ENCODE measurements at regions not wholly inside any gene's neighbourhood (a gene's known extent, or its start where the extent isn't known, plus 50 kb on each side); places are given as distances from the start of the nearest gene placed in this dataset.

- no peak for TF ChIP-seq NANOG (IDR thresholded peaks at IDR 0.05; ENCODE audit: borderline replicate concordance)
- no peak for TF ChIP-seq EZH2phosphoT487 (IDR thresholded peaks at IDR 0.05; ENCODE audit: unreplicated experiment)
- no peak for TF ChIP-seq ZNF462 (CRISPR knock-in tag; IDR thresholded peaks at IDR 0.05)
- TF ChIP-seq, protein P1, sequence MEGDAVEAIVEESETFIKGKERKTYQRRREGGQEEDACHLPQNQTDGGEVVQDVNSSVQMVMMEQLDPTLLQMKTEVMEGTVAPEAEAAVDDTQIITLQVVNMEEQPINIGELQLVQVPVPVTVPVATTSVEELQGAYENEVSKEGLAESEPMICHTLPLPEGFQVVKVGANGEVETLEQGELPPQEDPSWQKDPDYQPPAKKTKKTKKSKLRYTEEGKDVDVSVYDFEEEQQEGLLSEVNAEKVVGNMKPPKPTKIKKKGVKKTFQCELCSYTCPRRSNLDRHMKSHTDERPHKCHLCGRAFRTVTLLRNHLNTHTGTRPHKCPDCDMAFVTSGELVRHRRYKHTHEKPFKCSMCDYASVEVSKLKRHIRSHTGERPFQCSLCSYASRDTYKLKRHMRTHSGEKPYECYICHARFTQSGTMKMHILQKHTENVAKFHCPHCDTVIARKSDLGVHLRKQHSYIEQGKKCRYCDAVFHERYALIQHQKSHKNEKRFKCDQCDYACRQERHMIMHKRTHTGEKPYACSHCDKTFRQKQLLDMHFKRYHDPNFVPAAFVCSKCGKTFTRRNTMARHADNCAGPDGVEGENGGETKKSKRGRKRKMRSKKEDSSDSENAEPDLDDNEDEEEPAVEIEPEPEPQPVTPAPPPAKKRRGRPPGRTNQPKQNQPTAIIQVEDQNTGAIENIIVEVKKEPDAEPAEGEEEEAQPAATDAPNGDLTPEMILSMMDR (conservative IDR thresholded peaks at IDR 0.05; ENCODE audit: low read depth in 2 of 2): no peak
- TF ChIP-seq CREB1 (CRISPR knock-in tag; IDR thresholded peaks at IDR 0.05; ENCODE audit: low read depth): no peak
- TF ChIP-seq ZNF331 (CRISPR knock-in tag; IDR thresholded peaks at IDR 0.05; ENCODE audit: low read depth): no peak
- TF ChIP-seq EZH2 (IDR thresholded peaks at IDR 0.05; ENCODE audit: low read depth, unreplicated experiment): no peak
- TF ChIP-seq STAT1 (IDR thresholded peaks at IDR 0.05; ENCODE audit: unreplicated experiment): no peak
- no peak for TF ChIP-seq ETS1 (IDR thresholded peaks at IDR 0.05)
- no peak for TF ChIP-seq ZNF114 (CRISPR knock-in tag; IDR thresholded peaks at IDR 0.05)
- no peak for TF ChIP-seq JUNB (IDR thresholded peaks at IDR 0.05; ENCODE audit: unreplicated experiment)
- TF ChIP-seq, protein P2, sequence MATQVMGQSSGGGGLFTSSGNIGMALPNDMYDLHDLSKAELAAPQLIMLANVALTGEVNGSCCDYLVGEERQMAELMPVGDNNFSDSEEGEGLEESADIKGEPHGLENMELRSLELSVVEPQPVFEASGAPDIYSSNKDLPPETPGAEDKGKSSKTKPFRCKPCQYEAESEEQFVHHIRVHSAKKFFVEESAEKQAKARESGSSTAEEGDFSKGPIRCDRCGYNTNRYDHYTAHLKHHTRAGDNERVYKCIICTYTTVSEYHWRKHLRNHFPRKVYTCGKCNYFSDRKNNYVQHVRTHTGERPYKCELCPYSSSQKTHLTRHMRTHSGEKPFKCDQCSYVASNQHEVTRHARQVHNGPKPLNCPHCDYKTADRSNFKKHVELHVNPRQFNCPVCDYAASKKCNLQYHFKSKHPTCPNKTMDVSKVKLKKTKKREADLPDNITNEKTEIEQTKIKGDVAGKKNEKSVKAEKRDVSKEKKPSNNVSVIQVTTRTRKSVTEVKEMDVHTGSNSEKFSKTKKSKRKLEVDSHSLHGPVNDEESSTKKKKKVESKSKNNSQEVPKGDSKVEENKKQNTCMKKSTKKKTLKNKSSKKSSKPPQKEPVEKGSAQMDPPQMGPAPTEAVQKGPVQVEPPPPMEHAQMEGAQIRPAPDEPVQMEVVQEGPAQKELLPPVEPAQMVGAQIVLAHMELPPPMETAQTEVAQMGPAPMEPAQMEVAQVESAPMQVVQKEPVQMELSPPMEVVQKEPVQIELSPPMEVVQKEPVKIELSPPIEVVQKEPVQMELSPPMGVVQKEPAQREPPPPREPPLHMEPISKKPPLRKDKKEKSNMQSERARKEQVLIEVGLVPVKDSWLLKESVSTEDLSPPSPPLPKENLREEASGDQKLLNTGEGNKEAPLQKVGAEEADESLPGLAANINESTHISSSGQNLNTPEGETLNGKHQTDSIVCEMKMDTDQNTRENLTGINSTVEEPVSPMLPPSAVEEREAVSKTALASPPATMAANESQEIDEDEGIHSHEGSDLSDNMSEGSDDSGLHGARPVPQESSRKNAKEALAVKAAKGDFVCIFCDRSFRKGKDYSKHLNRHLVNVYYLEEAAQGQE (IDR thresholded peaks at IDR 0.05; ENCODE audit: unreplicated experiment): no peak
- H3F3A ChIP-seq (replicated peaks; ENCODE audit: low read depth): no peaks in the 10 kb centered on the region
- H3K79me2 ChIP-seq (replicated peaks; ENCODE audit: insufficient read depth): no peaks in the 10 kb centered on the region
- no peaks in the 10 kb centered on the region for H3K4me1 ChIP-seq (ENCODE audit: insufficient read depth)
- no peaks in the 10 kb centered on the region for H3K27me3 ChIP-seq (ENCODE audit: insufficient read depth)
- H2AFZ ChIP-seq: no peak overlapping the region
- no peak overlapping the region for H3K27ac ChIP-seq (ENCODE audit: low read depth)
- H3K36me3 ChIP-seq (ENCODE audit: insufficient read depth): no peaks in the 10 kb centered on the region
- no peak overlapping the region for H3K27ac Mint-ChIP-seq
- H3K4me3 ChIP-seq: no peak overlapping the region
- no peaks in the 10 kb centered on the region for H3K9me2 ChIP-seq (ENCODE audit: insufficient read depth)
- peaks cover 9% of the 10 kb centered on the region for H3K27me3 Mint-ChIP-seq (ENCODE audit: insufficient read depth, low read depth, poor library complexity)
- H3K4me3 Mint-ChIP-seq: no peak overlapping the region
- H3K4me1 Mint-ChIP-seq: peaks cover 12% of the 10 kb centered on the region
- ATAC-seq: no peak
- H3K36me3 Mint-ChIP-seq (ENCODE audit: low read depth): no peaks in the 10 kb centered on the region
- no peak for DNase-seq (ENCODE audit: low spot score)
- H4K20me1 ChIP-seq (replicated peaks; ENCODE audit: insufficient read depth): no peaks in the 10 kb centered on the region
- H3K9me3 Mint-ChIP-seq: no peaks in the 10 kb centered on the region
- H3K4me2 ChIP-seq: no peak overlapping the region
Observed at GRCh38 chr9:89924611-89925010, 319.8 kb downstream of the GADD45G start.

Data from GM23338 (cell line).